Forelimb muscle (tissue), 1 donor: ENCODE measurements at regions not wholly inside any gene's neighbourhood (a gene's known extent, or its start where the extent isn't known, plus 50 kb on each side); places are given as distances from the start of the nearest gene placed in this dataset.
A peak's percentile ranks its signal among the peaks of the same experiment; 100 is the strongest.
"Not testable (repeated sequence)": the region's sequence is repeated elsewhere in the genome, so short reads cannot be mapped to it uniquely, and the experiment has no call there.

Source experiments
- DNase-seq: peaks from one replicate; pipeline ENCODE4 v3.0.0-alpha.2; 2013; ENCODE audit warnings: low read depth

DNA sequence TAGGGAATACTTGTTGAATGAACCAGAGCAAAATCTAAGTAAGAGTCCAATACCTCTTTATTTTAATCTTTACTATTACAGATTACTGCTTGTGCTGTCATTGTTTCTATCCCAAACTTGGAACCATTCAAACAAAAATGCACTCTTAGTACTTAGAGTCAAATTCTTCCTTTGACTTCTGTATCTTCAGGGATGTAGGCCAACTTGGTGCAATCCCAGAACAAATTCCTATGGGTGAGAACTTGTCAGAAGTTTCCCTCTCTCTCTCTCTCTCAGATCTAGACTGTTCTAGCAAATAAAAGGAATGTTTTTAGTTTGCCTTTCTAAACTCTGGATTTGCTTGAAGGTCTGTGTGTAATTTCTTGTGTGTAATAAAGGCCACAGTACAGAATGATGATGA, 329.0 kb upstream of the TMTC4 start:
- no peak for DNase-seq

- DNase-seq = no peak
Measured at GRCh38 chr13:100989392-100989791, 314.8 kb upstream of the TMTC4 start.

- DNase-seq = no peak
Measured at GRCh38 chr13:100988921-100989320, 314.3 kb upstream of the TMTC4 start.

GRCh38 chr13:100987948-100988347, 313.4 kb upstream of the TMTC4 start:
- DNase-seq = no peak

DNA sequence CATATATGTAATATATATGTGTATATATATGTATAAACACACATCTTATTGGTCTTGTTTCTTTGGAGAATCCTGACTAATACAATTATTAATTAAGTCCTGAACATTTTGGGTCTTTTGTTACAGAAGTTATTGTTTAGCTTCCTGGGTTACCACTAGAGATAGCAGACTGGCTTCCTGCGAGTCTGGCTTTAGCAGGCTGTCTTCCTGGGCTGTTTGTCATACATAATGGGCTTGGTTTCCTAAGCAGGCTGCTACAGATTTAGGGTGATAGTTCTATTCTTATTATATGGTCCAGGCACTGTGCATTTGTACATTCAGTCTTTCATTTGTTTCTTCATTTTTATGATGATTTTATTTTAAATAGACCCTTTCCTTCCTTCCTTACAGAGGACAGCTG, 312.0 kb upstream of the TMTC4 start:
- DNase-seq = no peak

DNA sequence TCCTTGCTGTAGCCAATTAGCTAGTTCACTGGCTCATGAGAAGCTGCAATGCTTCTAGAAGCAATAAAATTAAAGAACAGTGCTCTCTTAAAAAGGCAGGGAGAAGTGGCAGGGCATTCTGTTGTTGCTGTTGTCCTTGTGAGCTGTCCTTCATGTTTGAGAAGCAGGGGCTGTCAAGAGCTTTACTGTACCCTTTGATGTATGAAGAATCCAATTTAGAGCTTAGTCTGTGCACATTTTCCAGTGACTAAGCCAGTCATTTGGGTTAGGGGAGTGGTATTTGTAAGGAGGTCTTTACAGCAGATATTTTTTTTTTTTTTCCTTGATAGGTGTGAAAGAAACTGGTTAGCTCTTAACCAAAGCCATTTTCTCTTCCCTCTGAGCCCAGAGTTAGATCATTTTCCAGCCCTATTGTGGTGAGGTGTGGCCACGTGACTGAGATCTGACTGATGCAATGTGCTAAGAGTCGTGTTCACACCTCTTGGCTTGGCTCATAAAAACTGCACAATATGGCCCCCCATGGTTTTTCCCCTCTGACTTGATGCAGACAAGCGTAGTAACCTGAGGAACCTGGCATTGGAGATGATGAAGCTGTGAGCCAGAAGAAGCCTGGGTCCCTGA, 309.6 kb upstream of the TMTC4 start:
- no peak for DNase-seq

DNA sequence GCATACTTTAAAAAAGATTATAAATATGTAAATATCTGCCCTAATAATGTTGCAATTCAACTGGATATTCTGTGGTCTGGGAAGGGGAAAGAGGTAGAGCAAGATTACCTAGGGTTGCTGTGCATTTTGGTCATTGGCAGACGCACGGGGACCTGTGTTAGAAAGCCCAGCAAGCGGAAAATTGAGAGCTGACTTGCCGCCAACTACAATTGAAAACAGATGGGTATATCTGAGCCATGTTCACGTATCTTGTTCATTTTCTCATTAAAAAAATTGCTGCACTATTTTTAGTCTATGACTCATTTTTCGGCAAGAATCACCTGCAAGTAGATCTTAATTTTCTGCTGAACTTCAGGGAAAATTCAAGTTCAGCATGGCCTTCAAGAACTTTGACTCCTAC, 308.5 kb upstream of the TMTC4 start:
- peak; percentile 11 for DNase-seq

DNA sequence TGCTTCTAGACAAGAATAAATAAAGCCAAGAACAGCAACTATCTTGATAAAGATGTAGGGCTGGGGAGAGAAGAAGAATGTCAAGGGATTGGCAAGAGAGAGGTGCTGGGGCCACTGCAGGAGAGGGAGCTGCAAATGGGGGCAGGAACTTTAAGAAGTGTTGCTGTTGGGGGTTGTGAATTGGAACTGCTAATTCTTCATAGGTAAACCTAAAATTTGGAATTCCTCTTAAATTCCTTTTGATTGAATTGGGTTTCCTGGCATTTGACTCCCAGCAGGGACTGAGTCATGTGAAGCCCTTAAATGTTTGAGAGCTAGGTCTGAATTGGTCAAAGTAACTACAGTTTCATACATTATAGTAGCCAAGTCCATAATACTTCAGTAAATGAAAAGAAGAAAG, 305.6 kb upstream of the TMTC4 start:
- no peak for DNase-seq

DNA sequence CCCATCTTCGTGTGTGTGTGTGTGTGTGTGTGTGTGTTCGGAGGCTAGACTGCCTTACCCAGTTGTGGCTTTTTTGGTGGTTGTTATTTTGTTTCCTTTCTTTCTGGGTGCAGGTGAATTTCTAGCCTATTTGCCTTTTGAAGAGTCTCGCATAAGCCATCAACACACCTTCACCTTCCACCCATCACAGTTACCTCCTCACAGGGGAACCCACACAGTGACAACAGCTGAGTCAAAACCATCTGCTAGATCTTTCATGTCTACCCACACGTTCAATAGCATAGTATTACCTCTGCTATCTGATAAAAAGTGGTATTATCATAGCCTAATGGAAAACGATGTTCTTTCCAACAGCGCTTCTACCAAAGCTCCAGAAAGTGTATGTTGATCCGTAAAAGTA, 303.2 kb upstream of the TMTC4 start:
- DNase-seq = no peak

- no peak for DNase-seq
Measured at GRCh38 chr13:100976993-100977392, 302.4 kb upstream of the TMTC4 start.

DNA sequence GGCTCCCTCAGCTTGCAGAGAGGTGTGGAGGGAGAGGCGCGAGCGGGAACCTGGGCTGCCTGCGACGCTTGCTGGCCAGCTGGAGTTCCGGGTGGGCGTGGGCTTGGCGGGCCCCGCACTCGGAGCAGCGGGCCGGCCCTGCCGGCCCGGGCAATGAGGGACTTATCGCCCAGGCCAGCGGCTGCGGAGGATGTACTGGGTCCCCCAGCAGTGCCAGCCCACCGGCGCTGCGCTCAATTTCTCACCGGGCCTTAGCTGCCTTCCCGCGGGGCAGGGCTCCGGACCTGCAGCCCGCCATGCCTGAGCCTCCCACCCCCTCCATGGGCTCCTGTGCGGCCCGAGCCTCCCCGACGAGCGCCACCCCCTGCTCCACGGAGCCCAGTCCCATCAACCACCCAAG, 301.1 kb upstream of the TMTC4 start:
- not testable (repeated sequence) for DNase-seq

- DNase-seq = no peak
Measured at GRCh38 chr13:100962585-100962984, 288.0 kb upstream of the TMTC4 start.

DNA sequence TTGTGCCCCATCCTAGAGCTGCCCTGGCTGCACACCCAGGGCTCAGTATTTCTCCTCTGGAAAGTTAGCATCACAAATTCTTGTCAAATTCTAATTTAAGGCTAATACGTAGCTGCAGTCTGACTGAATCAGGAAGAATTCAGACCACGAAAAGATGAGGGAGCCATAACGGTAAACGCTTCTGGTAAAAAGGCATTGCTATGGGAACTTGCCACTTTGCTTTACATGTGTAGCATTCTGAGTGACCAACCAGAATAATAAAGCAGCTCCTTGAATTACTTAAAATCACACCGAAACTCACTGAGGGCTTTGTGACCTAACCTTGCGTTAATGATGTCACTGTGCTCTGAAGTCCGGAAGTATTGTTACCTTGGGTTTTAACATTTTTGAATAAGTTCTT, 286.6 kb upstream of the TMTC4 start:
- DNase-seq = no peak

DNA sequence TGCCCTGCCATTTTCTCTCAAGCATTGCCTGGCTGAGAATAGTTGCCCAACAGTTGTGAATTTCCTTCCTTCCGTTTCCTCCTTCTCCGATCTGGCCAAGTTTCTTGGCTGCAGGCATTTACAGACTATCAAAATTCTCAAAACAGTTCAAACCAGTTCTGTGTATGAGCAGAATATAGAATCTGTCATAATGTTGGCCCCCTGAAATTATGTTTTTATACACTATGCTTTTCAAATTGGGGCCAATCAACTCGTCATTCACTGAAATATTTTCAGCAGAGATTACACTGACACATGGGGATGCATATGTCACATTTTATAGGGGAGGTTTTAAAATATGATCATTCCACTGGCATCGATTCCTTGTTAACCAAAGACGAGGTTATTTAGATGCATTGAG, 284.2 kb upstream of the TMTC4 start:
- DNase-seq = no peak

DNA sequence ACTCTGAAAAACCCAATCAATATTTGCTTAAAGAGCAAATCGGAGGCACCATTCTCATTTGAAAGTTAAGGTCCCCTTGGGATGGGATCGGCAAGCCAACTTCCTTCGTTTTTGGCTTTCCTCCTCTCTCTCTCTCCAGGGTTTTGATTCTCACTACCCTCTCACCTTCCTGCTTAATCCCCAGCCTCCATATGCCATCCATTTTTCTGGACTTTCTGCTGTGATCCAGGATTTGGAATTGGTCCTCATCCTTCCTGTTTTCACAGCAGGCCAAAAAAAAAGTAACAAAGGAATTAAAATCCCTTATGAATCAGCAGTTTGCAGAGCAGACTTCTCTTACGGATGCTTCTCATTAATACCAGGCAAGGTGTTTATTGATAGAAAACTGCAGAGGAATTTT, 283.1 kb upstream of the TMTC4 start:
- DNase-seq = no peak

- no peak for DNase-seq
Measured at GRCh38 chr13:100954430-100955305, 280.1 kb upstream of the TMTC4 start.

DNA sequence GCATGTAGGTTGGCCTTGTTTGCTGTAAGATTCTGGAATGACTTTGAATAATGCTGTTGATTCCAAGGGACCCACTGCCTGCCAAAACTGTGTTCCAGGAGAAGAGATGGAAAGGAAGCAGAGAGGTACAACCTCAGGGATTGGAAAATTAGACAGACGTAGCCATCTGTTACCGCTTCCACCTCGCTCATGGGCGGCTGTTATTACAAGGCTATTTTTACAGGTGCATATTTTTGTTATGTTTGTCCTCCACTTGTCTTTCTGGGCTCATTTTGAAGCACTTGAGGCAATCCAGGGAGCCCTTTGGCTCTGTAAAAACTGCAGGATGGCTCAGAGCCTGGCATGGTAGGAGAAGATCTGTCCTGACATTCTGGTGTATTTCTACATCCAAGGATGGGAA, 276.4 kb upstream of the TMTC4 start:
- no peak for DNase-seq

DNA sequence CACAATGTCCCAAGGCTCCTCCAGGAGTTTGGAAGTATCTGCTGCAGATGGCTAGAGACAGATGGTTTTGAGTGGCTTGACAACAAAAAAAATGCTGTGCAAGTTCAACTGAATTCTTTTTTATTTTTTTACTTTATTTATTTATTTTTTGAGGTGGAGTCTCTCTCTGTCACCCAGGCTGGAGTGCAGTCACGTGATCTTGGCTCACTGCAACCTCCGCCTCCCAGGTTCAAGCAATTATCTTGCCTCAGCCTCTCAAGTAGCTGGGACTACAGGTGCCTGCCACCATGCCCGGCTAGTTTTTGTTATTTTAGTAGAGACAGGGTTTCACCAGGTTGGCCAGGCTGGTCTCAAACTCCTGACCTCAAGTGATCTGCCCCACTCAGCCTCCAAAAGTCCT, 274.3 kb upstream of the TMTC4 start:
- DNase-seq = not testable (repeated sequence)

- DNase-seq = no peak
Measured at GRCh38 chr13:100946588-100946987, 272.0 kb upstream of the TMTC4 start.

- no peak for DNase-seq
Measured at GRCh38 chr13:100944791-100945345, 270.3 kb upstream of the TMTC4 start.

- DNase-seq = no peak
Measured at GRCh38 chr13:100942742-100943141, 268.1 kb upstream of the TMTC4 start.

- DNase-seq = no peak
Measured at GRCh38 chr13:100941377-100942368, 267.1 kb upstream of the TMTC4 start.
